GM23338 (cell line): ENCODE measurements at regions not wholly inside any gene's neighbourhood (a gene's known extent, or its start where the extent isn't known, plus 50 kb on each side); places are given as distances from the start of the nearest gene placed in this dataset.
A peak's percentile ranks its signal among the peaks of the same experiment; 100 is the strongest.

Experiments used
- ATAC-seq: fragments of 200-7000 bp; cut with Tn5 transposase; 3 replicates; pipeline ENCODE4 v1.9.1; 2020
- DNase-seq: peaks from one replicate; pipeline ENCODE4 v3.0.0-alpha.2; 2015; ENCODE audit warnings: low spot score
- H2AFZ ChIP-seq: fragments of 200-600 bp; sonication (generic); 2 replicates; pipeline ENCODE4 v1.8.0; 2016; ENCODE audit warnings: antibody characterized with exemption, mild to moderate bottlenecking, moderate library complexity
- H3F3A ChIP-seq: fragments of 200-600 bp; sonication (generic); replicated peaks from 2 replicates; pipeline ENCODE4 v1.8.0; 2017; ENCODE audit warnings: antibody characterized with exemption, mixed run types, low read depth
- H3K27ac ChIP-seq: fragments of 200-600 bp; sonication (generic); 2 replicates; pipeline ENCODE4 v1.6.1; 2016; ENCODE audit warnings: low read depth
- H3K27me3 ChIP-seq: fragments of 200-600 bp; sonication (generic); 2 replicates; pipeline ENCODE4 v1.8.0; 2016; ENCODE audit warnings: mild to moderate bottlenecking, mixed run types, moderate library complexity; ENCODE audit not compliant: insufficient read depth
- H3K36me3 ChIP-seq: fragments of 200-600 bp; sonication (generic); 2 replicates; pipeline ENCODE4 v1.8.0; 2016; ENCODE audit warnings: mild to moderate bottlenecking; ENCODE audit not compliant: insufficient read depth
- H3K4me1 ChIP-seq: fragments of 200-600 bp; sonication (generic); 2 replicates; pipeline ENCODE4 v1.8.0; 2016; ENCODE audit warnings: mild to moderate bottlenecking, moderate library complexity; ENCODE audit not compliant: insufficient read depth
- H3K4me2 ChIP-seq: fragments of 200-600 bp; sonication (generic); 2 replicates; pipeline ENCODE4 v1.7.1; 2017; ENCODE audit warnings: mixed run types
- H3K4me3 ChIP-seq: fragments of 200-600 bp; sonication (generic); 2 replicates; pipeline ENCODE4 v1.6.1; 2016; ENCODE audit warnings: mixed run types
- H3K79me2 ChIP-seq: fragments of 200-600 bp; sonication (generic); replicated peaks from 2 replicates; pipeline ENCODE4 v1.8.0; 2017; ENCODE audit warnings: mild to moderate bottlenecking; ENCODE audit not compliant: insufficient read depth
- H3K9me2 ChIP-seq: fragments of 200-600 bp; sonication (generic); 2 replicates; pipeline ENCODE4 v1.8.0; 2017; ENCODE audit not compliant: insufficient read depth
- H4K20me1 ChIP-seq: fragments of 200-600 bp; sonication (generic); replicated peaks from 2 replicates; pipeline ENCODE4 v1.8.0; 2017; ENCODE audit warnings: mild to moderate bottlenecking; ENCODE audit not compliant: insufficient read depth
- H3K27ac Mint-ChIP-seq: 2 replicates; pipeline ENCODE4 v1.8.0; 2020; ENCODE audit warnings: inconsistent platforms, mild to moderate bottlenecking, moderate library complexity, mixed read lengths
- H3K27me3 Mint-ChIP-seq: 3 replicates; pipeline ENCODE4 v1.8.0; 2022; ENCODE audit warnings: low read depth, mild to moderate bottlenecking, moderate library complexity, mixed read lengths, inconsistent platforms; ENCODE audit not compliant: insufficient read depth, poor library complexity
- H3K36me3 Mint-ChIP-seq: 3 replicates; pipeline ENCODE4 v1.8.0; 2021; ENCODE audit warnings: low read depth, mild to moderate bottlenecking, inconsistent platforms, moderate library complexity, mixed read lengths
- H3K4me1 Mint-ChIP-seq: 3 replicates; pipeline ENCODE4 v1.8.0; 2020; ENCODE audit warnings: mild to moderate bottlenecking, inconsistent platforms, mixed read lengths
- H3K4me3 Mint-ChIP-seq: 3 replicates; pipeline ENCODE4 v1.8.0; 2021; ENCODE audit warnings: moderate library complexity, mild to moderate bottlenecking, inconsistent platforms, mixed read lengths
- H3K9me3 Mint-ChIP-seq: 3 replicates; pipeline ENCODE4 v1.8.0; 2020; ENCODE audit warnings: moderate library complexity, mild to moderate bottlenecking, inconsistent platforms, mixed read lengths
- EZH2 ChIP-seq: fragments of 200-600 bp; sonication (generic); IDR thresholded peaks from one replicate; pipeline ENCODE4 v1.8.0; 2017; ENCODE audit warnings: antibody characterized with exemption, mild to moderate bottlenecking, low read depth; ENCODE audit not compliant: unreplicated experiment
- EZH2phosphoT487 ChIP-seq: fragments of 200-600 bp; sonication (generic); IDR thresholded peaks from one replicate; pipeline ENCODE4 v1.8.1; 2018; ENCODE audit warnings: antibody characterized with exemption; ENCODE audit not compliant: unreplicated experiment
- JUNB ChIP-seq: IDR thresholded peaks from one replicate; pipeline ENCODE4 v1.6.1; 2016; ENCODE audit warnings: antibody characterized with exemption; ENCODE audit not compliant: unreplicated experiment
- POLR2AphosphoS5 ChIP-seq: IDR thresholded peaks from 2 replicates; pipeline ENCODE4 v1.6.1; 2016; ENCODE audit warnings: antibody characterized with exemption, low read depth
- STAT1 ChIP-seq: IDR thresholded peaks from one replicate; pipeline ENCODE4 v1.6.1; 2016; ENCODE audit warnings: antibody characterized with exemption; ENCODE audit not compliant: unreplicated experiment
- ZNF331 ChIP-seq: fragments of 250-450 bp; sonication (Bioruptor Pico); IDR thresholded peaks from 2 replicates; pipeline ENCODE4 v1.5.0; 2020; ENCODE audit warnings: low read depth, mild to moderate bottlenecking, moderate library complexity
- TF ChIP-seq, protein P1 (sequence below): fragments of 250-450 bp; sonication (Bioruptor Pico); IDR thresholded peaks from 2 replicates; pipeline ENCODE4 v1.5.0; 2020; ENCODE audit warnings: mild to moderate bottlenecking, moderate library complexity
- TF ChIP-seq, protein P2 (sequence below), 2 experiments: fragments of 200-600 bp in 1 of 2; sonication (generic) in 1 of 2; conservative IDR thresholded peaks; 2 replicates each; pipeline versions ENCODE4 v1.5.1 to v1.6.1; 2016 to 2017; ENCODE audit warnings: antibody characterized with exemption in 2 of 2, low read depth in 2 of 2, mild to moderate bottlenecking in 2 of 2, moderate library complexity in 1 of 2
- TF ChIP-seq, protein P3 (sequence below): IDR thresholded peaks from one replicate; pipeline ENCODE4 v1.6.1; 2018; ENCODE audit warnings: antibody characterized with exemption; ENCODE audit not compliant: unreplicated experiment

DNA sequence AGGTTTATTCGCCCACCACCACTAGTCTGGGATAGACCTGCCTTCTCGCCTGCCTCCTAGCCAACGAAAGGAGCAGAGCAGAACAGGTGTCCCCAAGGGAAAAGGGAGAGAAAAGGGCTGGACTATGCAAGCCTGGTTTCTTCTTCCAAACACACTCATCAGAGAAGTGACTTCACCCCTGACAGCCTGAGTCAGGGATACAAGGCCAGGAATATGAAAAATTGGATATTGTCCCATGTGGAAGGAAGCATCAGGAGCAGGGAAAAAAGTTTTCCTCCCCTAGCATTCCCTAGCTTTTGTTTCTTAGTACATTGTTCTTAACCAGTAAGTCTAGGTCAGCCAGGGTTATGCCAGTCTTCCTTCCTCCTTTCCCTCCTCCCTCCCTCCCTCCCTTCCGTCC, 56.9 kb upstream of the TNRC6B start:
- Histone ChIP-seq H3K27ac (no peak overlapping the region; the same call in 1 of the 2 replicates), H2AFZ (no peak overlapping the region), H3K9me2 (no peaks in the 10 kb centered on the region), H3F3A (no peaks in the 10 kb centered on the region), H3K79me2 (no peaks in the 10 kb centered on the region), H3K27me3 (no peaks in the 10 kb centered on the region), H3K4me2 (no peak overlapping the region), H3K4me3 (no peak overlapping the region), H3K4me1 (peaks cover 7% of the 10 kb centered on the region; the same call in 1 of the 2 replicates), H4K20me1 (0 out of 2 replicates have a peak, but pooled peaks cover 6% of the 10 kb centered on the region), H3K36me3 (no peaks in the 10 kb centered on the region)
- H3K4me1 Mint-ChIP-seq: peaks cover 14% of the 10 kb centered on the region
- H3K27ac Mint-ChIP-seq: no peak overlapping the region
- no peaks in the 10 kb centered on the region for H3K36me3 Mint-ChIP-seq
- TF ChIP-seq, protein P1, sequence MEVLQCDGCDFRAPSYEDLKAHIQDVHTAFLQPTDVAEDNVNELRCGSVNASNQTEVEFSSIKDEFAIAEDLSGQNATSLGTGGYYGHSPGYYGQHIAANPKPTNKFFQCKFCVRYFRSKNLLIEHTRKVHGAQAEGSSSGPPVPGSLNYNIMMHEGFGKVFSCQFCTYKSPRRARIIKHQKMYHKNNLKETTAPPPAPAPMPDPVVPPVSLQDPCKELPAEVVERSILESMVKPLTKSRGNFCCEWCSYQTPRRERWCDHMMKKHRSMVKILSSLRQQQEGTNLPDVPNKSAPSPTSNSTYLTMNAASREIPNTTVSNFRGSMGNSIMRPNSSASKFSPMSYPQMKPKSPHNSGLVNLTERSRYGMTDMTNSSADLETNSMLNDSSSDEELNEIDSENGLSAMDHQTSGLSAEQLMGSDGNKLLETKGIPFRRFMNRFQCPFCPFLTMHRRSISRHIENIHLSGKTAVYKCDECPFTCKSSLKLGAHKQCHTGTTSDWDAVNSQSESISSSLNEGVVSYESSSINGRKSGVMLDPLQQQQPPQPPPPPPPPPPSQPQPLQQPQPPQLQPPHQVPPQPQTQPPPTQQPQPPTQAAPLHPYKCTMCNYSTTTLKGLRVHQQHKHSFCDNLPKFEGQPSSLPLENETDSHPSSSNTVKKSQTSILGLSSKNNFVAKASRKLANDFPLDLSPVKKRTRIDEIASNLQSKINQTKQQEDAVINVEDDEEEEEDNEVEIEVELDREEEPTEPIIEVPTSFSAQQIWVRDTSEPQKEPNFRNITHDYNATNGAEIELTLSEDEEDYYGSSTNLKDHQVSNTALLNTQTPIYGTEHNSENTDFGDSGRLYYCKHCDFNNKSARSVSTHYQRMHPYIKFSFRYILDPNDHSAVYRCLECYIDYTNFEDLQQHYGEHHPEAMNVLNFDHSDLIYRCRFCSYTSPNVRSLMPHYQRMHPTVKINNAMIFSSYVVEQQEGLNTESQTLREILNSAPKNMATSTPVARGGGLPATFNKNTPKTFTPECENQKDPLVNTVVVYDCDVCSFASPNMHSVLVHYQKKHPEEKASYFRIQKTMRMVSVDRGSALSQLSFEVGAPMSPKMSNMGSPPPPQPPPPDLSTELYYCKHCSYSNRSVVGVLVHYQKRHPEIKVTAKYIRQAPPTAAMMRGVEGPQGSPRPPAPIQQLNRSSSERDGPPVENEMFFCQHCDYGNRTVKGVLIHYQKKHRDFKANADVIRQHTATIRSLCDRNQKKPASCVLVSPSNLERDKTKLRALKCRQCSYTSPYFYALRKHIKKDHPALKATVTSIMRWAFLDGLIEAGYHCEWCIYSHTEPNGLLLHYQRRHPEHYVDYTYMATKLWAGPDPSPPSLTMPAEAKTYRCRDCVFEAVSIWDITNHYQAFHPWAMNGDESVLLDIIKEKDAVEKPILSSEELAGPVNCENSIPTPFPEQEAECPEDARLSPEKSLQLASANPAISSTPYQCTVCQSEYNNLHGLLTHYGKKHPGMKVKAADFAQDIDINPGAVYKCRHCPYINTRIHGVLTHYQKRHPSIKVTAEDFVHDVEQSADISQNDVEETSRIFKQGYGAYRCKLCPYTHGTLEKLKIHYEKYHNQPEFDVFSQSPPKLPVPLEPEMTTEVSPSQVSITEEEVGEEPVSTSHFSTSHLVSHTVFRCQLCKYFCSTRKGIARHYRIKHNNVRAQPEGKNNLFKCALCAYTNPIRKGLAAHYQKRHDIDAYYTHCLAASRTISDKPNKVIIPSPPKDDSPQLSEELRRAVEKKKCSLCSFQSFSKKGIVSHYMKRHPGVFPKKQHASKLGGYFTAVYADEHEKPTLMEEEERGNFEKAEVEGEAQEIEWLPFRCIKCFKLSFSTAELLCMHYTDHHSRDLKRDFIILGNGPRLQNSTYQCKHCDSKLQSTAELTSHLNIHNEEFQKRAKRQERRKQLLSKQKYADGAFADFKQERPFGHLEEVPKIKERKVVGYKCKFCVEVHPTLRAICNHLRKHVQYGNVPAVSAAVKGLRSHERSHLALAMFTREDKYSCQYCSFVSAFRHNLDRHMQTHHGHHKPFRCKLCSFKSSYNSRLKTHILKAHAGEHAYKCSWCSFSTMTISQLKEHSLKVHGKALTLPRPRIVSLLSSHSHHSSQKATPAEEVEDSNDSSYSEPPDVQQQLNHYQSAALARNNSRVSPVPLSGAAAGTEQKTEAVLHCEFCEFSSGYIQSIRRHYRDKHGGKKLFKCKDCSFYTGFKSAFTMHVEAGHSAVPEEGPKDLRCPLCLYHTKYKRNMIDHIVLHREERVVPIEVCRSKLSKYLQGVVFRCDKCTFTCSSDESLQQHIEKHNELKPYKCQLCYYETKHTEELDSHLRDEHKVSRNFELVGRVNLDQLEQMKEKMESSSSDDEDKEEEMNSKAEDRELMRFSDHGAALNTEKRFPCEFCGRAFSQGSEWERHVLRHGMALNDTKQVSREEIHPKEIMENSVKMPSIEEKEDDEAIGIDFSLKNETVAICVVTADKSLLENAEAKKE (CRISPR knock-in tag): no peak
- TF ChIP-seq, protein P2, sequence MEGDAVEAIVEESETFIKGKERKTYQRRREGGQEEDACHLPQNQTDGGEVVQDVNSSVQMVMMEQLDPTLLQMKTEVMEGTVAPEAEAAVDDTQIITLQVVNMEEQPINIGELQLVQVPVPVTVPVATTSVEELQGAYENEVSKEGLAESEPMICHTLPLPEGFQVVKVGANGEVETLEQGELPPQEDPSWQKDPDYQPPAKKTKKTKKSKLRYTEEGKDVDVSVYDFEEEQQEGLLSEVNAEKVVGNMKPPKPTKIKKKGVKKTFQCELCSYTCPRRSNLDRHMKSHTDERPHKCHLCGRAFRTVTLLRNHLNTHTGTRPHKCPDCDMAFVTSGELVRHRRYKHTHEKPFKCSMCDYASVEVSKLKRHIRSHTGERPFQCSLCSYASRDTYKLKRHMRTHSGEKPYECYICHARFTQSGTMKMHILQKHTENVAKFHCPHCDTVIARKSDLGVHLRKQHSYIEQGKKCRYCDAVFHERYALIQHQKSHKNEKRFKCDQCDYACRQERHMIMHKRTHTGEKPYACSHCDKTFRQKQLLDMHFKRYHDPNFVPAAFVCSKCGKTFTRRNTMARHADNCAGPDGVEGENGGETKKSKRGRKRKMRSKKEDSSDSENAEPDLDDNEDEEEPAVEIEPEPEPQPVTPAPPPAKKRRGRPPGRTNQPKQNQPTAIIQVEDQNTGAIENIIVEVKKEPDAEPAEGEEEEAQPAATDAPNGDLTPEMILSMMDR (conservative IDR thresholded peaks at IDR 0.05; ENCODE audit: low read depth in 2 of 2): no peak
- TF ChIP-seq JUNB: no peak
- TF ChIP-seq POLR2AphosphoS5: no peak
- TF ChIP-seq, protein P3, sequence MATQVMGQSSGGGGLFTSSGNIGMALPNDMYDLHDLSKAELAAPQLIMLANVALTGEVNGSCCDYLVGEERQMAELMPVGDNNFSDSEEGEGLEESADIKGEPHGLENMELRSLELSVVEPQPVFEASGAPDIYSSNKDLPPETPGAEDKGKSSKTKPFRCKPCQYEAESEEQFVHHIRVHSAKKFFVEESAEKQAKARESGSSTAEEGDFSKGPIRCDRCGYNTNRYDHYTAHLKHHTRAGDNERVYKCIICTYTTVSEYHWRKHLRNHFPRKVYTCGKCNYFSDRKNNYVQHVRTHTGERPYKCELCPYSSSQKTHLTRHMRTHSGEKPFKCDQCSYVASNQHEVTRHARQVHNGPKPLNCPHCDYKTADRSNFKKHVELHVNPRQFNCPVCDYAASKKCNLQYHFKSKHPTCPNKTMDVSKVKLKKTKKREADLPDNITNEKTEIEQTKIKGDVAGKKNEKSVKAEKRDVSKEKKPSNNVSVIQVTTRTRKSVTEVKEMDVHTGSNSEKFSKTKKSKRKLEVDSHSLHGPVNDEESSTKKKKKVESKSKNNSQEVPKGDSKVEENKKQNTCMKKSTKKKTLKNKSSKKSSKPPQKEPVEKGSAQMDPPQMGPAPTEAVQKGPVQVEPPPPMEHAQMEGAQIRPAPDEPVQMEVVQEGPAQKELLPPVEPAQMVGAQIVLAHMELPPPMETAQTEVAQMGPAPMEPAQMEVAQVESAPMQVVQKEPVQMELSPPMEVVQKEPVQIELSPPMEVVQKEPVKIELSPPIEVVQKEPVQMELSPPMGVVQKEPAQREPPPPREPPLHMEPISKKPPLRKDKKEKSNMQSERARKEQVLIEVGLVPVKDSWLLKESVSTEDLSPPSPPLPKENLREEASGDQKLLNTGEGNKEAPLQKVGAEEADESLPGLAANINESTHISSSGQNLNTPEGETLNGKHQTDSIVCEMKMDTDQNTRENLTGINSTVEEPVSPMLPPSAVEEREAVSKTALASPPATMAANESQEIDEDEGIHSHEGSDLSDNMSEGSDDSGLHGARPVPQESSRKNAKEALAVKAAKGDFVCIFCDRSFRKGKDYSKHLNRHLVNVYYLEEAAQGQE: no peak
- TF ChIP-seq STAT1: no peak
- no peak for TF ChIP-seq ZNF331 (CRISPR knock-in tag)
- no peak for TF ChIP-seq EZH2
- TF ChIP-seq EZH2phosphoT487: no peak
- H3K9me3 Mint-ChIP-seq: no peaks in the 10 kb centered on the region
- no peaks in the 10 kb centered on the region for H3K27me3 Mint-ChIP-seq
- no peak overlapping the region for H3K4me3 Mint-ChIP-seq
- DNase-seq (no peak), ATAC-seq (peak; percentile 29; the same call in 2 of the 3 replicates)
